ENCODE measurements at regions not wholly inside any gene's neighbourhood (a gene's known extent, or its start where the extent isn't known, plus 50 kb on each side); places are given as distances from the start of the nearest gene placed in this dataset.

DNA sequence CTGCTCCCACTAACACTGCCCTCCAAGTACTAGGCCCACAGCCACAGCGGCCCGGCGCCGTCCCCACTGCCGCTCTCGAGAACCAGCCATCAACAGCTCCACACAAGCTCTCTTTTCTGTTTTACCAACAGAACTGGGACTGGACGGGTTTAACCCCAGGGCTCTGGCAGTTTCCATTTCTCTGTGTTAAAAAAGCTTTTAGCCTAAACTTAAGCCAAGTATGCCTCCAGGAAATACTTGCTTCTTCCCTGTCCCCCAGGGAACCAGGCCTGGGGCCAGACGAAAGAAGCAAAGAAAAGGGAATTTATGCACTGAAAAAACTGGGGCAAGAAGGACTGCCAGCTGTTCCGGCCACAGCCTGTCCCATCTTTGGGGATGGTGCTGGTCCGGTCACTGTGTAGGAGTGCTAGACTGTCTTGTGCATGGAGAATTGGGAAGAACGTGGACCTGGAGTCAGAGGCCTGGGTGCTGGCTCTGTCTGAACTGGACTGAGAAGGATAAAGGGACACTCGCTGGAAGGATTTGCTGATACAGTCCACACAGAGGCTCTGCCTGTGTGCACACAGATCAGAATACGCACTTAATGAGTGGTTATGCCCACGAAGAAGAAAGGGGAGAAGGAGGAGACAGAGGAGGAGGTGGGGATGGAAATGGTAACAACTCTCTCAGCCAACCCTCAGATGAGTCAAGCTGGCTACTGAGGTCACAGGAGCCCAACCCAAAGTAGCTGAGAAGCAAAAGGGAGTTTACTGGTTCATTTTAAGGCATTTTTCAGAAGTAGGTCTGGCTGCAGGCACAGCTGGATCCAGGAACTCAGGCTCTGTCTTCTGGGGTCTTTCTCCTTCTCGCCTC is 254.4 kb upstream of the PMEPA1 start:
- no peak for DNase-seq

GRCh38 chr20:57960803-57961575 is 251.2 kb upstream of the PMEPA1 start:
- DNase-seq, result no peak

DNA sequence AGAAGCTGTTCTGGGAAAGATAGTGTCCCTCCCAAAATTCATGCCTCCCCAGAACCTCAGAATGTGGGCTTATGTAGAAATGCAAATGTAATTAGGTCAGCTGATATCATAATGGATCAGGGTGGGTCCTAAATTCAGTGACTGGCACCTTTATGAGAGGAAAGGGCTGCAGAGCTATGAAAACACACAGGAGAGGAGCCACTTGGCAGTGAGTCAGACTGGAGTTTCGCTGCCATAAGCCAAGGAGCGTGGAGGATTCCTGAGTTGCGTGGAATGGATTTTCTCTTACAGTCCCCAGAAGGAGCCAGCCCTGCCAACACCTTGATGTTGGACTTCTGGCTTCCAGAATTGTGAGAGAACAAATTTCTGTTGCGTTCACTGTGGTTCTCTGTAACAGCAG is 249.8 kb upstream of the PMEPA1 start:
- DNase-seq, result no peak

- DNase-seq, result no peak
Observed at GRCh38 chr20:57959018-57959417, 249.2 kb upstream of the PMEPA1 start.

- DNase-seq, result no peak
Observed at GRCh38 chr20:57958050-57958420, 248.2 kb upstream of the PMEPA1 start.

GRCh38 chr20:57957411-57958049 is 247.7 kb upstream of the PMEPA1 start:
- no peak for DNase-seq

DNA sequence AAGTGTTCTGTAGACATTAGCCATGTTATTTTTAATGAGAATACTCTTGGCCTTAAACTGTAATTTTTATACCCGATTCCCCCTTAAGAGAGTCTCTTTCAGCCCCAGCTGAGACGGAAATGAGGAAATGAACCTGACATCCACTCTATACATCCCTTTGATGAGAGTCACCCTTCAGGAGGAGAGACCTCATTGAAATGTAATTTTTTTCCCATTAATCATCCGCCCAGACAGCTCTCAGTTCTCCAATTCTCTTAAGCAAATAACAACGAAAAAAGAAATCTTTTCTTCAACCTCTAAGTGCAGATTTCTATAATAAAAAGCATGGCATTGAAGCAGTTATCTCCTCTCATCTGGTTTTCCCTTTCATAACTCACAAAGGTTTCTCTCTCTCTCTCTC is 243.8 kb upstream of the PMEPA1 start:
- no peak for DNase-seq

DNA sequence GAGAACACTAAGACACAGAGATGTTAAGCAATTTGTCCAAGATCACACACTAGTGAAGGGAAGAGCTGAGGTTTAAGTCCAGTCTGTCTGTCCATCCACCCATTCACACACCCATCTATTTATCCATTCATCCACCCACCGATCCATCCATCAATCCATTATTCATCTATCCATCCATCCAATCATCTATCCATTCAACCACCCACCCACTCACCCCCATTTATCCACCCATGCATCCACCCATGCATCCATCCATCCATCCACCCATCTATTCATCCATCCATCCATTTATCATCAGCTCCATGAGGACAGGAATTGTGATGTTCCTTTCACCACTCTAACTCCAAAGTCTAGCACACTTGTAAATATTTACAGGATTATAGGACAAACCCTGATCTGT is 242.3 kb upstream of the PMEPA1 start:
- no peak for DNase-seq

- DNase-seq, result no peak
Observed at GRCh38 chr20:57951549-57951948, 241.7 kb upstream of the PMEPA1 start.

DNA sequence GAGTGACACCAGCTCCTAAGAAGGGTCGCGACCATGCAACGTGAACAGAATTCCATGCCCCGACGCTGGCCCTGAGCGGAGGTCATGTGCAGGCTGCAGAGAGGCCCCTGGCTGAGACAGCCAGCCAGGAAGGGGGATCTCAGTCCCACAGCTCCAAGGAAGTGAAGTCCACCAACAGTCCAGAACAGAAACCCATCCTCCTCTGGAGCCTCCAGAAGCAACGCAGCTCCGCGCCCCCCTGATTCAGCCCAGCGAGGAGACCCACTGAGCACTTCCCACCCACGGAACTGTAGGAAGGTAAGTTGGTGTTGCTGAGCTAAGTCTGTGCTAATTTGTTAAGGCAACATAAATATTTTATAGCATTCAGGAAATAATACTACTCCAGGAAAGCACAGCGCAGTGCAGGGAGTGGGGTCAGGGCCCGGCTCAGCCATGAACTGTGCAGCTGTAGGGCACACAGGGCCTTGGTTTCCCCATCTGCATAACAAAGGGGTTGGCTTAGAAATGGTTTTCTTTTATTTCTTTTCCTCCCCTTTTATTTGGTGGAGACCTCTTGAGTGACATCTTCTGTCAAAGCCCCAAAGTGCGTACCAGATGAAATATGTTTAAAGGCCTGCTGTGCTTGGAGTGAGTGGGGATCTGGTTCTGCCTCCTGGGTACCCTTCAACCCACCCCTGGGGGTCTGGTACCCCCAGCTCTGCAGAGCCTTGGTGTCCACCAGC is 241.1 kb upstream of the PMEPA1 start:
- no peak for DNase-seq

DNA sequence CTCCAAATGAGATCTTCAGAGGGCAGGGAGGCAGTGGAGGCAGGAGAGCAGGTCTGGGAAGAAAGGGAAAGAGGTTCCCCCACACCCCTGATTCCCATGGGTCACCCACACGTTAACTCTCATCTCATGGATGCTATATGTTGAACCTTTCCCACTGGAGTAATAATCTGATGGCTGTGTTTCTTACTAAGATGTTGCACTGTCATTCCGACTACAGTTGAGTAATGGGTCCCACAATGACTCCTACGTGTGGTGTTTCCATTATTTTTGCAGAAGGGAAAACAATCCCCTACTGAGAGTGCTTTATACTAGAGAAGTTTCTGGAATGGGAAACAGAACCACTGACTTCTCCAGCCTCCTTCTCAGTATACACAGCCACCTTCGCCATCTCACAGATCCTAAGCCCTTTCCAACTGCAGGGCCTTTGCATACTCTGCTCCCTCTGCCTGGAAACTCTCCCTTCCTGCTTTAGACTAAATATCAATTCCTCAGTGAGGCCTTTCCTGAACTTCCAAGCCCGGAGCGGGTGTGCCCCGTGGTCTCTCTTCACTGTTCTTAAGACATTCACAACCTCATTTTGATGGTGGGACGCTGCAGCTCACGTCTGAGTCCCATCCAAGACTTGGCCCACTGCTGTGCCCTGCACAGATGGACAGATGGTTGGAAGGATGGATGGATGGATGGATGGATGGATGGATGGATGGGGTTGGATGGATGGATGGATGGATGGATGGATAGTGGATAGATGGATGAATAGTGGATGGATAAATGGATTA is 238.6 kb upstream of the PMEPA1 start:
- no peak for DNase-seq

- no peak for DNase-seq
Observed at GRCh38 chr20:57947421-57948179, 237.8 kb upstream of the PMEPA1 start.

DNA sequence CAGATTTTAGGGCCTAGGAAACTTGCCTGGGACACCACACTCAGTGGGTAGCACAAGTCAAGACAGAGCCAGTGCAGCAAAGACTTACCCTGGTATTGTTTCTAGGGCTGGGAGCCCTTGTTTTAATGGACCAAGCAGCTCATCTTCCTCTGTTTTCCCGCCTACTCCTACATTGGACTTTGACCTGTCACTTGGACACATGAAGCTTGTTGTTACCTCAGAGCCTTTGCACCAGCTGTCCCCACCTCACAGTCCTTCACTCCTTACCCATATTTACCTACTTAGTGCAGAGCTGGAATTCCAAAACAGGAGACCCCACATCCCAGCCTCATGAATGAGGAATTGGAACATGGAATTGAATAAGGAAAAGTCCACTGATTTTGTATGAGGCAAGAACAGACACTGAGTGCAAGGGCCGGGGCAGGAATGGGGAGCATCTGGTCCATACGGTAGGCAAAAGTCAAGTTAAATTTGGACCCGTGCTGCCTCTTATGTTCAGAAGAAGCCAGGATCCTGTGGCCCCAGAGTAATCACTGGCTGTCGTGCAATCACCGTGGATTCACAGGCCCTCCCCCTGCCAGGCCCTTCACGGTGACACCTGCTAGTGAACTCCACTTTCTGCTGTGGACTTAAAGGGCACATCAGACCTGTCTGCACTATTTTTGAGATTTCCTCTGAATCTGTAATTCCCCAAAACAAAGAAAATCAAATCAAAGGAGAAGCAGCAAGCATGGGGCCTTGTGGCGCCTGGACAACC is 236.9 kb upstream of the PMEPA1 start:
- no peak for DNase-seq

DNA sequence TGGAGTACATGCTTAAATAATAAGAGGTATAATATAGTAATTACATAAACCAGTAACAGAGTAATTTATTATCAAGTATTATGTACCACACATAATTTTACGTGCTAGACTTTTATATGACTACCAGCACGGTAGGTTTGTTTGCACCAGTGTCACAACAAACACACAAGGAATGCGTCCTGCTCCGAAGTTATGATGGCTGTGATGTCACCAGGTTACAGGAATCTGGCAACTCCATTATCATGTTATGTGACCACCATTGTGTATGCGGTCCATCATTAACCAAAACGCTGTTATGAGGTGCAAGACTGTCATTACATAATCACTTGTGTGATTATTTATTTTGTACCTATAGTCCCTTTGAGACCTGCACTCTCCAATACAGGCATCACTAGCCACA is 235.2 kb upstream of the PMEPA1 start:
- no peak for DNase-seq

DNA sequence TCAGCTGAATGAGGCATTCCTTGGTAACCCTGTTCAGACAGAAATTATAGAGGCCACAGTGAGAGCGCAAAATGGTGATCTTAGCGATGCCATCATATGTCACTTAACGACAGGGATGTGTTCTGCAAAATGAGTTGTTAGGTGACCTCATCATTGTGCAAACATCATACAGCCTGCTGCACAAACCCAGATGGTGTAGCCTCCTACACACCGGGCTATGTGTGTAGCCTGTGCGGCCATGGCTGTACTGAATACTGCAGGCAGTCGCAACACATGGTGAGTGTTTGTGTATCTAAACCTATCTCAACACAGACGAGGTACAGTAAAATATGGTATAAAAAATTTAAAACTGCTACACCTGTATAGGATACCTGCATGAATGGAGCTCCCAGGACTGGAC is 234.1 kb upstream of the PMEPA1 start:
- no peak for DNase-seq

- no peak for DNase-seq
Observed at GRCh38 chr20:57943291-57943690, 233.5 kb upstream of the PMEPA1 start.

DNA sequence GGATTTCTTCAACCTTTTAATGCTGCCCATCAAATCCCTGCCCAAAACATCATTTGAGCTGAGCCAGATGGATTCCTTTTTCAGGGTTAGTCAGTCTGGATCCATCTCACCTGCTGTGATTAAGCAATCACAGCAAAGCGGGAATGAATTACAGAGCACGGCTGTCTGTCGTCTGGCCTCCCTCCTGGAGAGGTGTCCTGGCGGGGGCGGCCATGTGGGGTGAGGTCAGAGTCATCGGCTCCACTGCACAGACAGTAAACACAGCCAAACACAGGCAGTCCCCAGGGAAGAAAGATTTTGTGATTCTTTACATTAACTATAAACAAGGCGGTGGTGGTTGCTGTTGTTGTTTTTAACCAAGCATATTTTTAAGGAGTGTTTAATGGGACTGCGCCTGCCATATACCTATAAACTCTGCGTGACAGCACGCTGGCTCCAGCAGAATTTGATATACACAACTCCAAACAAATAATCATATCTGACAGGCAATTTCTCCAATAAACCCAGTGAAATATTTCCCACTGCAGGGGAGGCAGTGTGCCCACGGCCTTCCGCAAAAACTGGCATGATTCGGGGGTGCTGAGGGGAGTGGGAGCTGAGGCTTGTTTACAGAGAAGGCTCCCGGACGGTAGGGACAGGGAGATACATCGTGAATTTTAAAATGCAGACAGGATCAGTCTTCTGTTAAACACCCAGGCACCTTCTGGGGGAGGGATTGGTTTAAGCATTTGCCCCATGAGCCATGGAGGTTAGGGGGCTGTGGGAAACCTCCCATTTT is 232.0 kb upstream of the PMEPA1 start:
- no peak for DNase-seq

DNA sequence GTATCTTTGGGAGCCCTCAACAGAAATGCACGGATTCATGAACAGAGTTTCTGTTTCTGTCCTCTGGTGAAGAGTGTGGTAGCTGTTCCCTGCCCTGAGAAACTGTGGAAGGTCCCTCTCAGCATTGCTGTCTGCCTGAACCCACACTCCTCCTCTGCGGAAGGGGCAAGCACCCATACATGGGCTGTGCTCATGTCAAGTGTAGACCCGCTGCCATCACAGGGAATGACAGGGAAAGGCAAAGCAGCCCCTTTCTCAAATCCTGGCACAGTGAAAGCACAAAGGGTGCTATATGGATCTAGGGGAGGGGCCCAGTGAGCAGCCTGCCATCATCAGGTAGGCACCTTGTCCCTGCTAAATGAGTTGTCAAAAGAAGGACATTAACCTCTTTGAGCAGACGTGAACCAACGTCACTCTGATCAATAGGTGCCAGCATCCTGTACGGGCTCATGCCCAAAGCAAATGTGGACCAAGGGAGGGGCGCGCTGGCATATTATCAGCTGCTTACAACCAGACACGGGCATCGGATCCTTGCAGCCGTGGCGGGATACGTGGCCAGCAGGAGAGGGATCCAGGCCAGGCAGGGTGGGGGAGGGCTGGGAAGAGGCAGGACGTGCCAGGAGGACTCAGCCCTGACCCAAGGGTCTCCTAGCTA is 231.2 kb upstream of the PMEPA1 start:
- no peak for DNase-seq

GRCh38 chr20:57940376-57940775 is 230.6 kb upstream of the PMEPA1 start:
- DNase-seq, result no peak

All from stimulated activated CD8-positive, alpha-beta memory T cell treated with anti-CD3 and anti-CD28 coated beads, Interleukin-4, amount 100 ng/mL, for 48 hours (primary cell).